GM21423 (cell line): ENCODE measurements at regions not wholly inside any gene's neighbourhood (a gene's known extent, or its start where the extent isn't known, plus 50 kb on each side); places are given as distances from the start of the nearest gene placed in this dataset.
"Not testable (repeated sequence)": the region's sequence is repeated elsewhere in the genome, so short reads cannot be mapped to it uniquely, and the experiment has no call there.

Source experiments
- ATAC-seq: cut with Tn5 transposase; IDR thresholded peaks from one replicate; pipeline ENCODE4 v1.9.1; 2021; ENCODE audit warnings: mild to moderate bottlenecking, moderate library complexity; ENCODE audit not compliant: unreplicated experiment

DNA sequence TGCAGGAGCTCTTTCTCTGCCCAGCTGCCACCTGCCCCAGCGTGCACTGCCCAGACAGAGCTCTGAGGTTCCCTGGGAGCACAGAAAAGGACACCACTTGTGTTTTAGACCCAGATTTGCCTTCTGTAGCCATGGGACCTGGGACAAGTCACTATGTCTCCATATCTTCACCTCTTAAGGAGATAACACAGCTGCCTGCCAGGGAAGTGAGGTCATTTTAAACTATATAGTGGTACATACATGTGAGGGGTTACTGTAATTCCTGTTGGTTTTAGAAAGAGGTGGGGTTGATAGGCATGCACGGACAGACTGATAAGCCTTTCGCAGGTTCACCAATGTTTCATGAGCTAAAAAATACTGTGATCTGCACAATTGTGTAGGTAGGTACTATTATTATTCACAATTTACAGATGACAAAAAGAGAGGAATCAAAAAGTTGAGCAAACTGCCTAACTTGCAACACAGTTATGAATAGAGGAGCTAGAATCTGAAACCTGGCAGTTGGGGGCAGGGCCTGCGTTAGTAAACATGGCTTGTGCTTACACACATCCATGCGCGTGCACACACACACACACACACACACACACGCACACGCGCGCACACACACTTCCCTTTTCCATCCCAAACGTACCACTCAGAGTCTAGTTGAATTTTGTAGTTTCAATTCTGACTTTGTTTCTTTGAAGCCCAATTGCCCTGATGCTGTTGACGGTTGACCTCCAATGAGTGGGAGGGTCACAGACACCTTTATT, 193.6 kb downstream of the FAM43A start:
- no peak for ATAC-seq

DNA sequence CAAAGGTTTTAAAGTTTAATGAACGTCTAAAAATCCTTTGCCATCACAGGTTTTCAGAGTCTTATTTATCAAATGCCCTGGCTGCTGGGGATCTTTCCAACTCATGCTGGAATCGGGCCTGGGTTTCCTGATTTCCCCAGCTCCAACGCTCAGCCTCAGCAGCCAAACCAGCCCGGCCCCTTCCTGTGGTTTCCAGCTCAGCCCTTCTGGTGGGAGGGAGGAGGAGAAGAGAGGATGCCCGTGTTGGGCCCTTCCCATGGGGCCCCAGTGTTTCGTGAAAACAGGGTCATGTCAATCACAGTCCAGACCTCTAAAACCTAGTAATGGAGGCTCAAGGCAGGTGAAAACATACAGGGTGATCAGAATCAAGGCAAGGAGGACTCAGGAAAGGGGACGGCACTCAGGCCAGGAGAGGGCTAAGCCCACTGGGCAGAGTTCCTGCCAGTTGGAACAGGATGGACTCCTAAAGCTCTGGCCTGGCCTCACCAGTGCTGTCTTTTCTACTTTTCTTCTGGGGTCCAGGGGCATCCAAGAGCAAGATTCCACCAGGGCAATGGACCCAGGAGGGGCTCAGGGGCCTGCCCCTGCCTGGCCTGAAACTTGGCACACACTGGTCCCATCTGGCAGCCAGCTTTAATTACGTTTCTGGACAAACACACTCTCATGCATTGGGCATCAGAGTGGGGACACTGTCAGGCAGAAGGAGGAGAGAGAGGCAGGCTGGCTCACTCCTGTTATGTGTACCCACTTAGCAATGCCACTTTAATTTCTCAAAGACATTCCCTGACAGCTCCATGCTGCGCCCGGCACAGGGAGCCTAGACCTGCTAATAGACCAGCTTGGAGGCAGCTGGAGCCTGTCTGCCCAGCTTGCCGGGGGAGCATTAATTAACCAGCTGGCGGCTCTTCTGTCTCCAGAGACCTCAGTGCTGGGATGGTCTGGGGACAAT, 194.6 kb downstream of the FAM43A start:
- no peak for ATAC-seq

DNA sequence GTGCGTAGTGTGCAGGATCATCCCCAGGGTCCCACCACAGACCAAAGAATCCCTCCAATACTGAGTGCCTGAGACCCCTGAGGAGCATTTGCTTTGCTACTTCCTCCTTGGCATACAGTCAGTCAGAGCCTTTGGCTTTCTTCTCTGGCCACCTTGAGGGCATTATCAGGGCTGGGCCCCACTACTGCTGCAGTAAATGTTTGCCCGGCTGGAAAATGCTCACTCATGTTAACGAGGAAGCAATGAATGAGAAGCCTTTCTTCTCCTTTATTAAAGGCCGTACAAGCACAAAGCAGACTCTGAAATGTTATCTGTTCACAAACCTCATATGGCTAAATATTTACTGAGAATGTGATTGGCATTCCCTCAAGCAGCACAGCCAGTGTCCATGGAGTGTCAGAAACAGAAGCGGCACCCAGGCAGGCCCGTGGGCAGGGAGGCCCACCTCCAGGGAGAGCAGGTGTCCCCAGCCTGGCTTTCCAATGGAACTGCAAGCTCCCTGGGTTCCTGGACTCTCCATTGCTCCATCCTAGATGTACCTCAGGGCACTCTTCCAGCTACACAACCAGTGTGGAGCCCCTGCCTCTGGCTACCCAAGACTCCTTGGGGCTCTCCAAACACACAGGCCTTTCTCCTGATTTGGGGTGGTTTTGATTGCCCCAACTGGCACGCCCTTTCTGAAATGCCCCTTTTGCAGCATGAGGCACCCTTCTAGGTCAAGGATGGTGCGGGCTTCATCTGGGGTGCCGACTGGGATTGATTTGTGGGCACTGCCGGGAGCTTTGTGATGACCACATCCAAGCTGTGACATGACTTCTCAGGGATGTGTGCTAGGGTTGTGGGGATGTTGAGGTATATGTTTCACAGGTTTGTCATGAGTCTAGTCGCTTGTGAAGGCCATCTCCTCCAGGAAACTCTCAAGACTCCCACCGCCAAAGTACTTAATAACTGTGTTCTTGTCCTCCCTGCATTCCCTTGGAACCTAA, 195.6 kb downstream of the FAM43A start:
- no peak for ATAC-seq

DNA sequence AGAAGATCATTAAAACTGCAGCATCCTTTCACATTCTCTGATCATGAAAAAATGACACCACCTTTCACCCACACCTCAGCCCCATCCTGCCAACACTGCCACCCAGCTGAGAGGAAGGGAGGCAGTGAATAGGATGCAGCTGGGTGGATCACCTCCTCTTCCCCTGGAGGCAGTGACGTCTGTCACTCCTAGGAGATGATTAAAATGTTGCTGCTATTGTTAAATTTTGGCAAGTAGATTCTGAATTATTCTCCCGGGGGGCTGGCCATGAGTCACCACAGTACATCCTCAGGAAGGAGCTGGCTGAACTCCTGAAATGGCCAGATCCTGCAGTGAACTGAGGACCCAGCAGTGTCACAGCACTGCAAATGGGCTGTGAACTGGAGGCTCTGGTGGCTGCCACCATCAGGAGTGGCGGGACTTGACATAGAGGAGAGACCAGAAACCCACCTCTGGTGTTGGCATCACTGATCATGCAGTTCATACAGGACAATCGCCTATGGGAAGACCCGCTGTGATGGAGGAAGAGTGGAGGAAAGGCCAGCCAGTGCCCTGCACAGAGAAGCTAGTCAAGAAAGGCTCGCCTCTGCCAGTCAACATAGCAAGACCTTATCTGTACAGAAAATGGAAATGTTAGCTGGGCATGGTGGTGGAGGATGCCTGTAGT, 199.1 kb downstream of the FAM43A start:
- ATAC-seq: no peak

DNA sequence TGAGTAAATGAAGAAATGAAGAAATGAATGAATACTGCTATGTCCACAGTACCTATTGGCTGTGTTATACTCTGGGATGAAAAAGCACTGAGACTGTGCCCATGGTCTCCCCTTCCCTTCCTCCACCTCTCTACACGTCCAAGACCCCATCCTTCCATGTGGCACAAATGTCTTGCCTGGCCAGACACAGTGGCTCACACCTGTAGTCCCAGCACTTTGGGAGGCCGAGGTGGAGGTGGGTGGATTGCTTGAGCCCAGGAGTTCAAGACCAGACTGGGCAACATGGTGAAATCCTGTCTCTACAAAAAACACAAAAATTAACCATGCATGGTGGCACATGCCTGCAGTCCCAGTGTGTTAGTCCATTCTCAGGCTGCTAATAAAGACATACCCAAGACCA, 200.1 kb downstream of the FAM43A start:
- no peak for ATAC-seq

DNA sequence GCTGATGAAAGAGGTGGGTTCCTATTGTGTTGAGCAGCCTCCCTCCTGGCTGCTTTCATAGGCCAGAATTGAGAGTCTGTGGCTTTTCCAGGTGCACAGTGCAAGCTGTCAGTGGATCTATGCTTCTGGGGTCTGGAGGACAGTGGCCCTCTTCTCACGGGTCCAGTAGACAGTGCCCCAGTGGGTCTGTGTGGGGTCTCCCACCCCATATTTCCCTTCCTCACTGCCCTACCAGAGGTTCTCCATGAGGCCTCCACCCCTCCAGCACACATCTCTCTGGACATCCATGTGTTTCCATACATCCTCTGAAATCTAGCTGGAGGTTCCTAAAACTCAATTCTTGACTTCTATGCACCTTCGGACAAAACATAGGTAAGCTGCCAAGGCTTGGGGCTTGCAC, 201.2 kb downstream of the FAM43A start:
- ATAC-seq: no peak

DNA sequence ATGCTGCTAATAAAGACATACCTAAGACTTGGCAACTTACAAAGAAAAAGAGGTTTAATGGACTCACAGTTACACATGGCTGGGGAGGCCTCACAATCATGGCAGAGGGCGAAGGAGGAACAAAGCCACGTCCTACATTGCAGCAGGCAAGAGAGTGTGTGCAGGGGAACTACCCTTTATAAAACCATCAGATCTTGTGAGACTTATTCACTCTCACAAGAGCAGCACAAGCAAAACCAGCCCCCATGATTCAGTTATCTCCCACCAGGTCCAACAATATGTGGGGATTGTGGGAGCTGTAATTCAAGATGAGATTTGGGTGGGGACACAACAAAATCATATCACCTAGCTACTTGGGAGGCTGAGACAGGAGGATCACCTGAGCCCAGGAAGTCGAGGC, 202.4 kb downstream of the FAM43A start:
- ATAC-seq: not testable (repeated sequence)

DNA sequence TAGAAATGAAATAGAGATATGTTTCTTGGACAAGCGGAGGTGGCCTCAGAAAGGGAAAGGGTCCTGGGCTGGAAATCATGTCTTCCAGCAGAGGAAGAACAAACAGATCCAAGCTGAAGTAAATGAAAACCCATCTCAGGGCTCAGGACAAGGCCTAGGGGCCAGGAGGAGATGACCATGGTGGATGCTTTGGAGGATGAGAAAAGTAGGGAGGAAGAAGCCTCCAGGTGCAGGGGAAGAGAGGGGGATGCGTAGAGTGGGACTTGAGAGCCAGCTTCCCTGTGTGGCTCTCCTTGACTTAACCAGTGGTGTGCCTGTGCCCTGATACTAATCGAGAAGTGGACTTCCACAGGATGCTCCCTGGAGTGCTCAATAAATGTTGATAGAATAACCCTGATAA, 203.2 kb downstream of the FAM43A start:
- no peak for ATAC-seq

DNA sequence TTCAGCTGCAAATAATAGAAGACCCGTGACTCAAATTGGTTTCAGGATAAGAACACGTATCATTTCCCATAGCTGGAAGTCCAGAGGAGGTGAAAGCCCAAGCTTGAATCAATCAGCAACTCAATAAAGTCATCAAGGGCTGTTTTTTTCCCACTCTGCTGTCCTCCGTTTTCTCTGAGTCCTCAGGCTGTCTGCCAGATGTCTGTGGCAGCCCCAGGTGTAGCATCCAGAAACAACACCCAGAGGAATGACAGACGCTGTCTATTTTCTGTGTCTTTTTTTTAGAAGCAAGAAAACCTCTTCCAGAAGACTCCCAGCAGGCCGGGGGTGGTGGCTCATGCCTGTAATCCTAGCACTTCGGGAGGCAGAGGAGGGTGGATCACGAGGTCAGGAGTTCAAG, 204.4 kb downstream of the FAM43A start:
- no peak for ATAC-seq

DNA sequence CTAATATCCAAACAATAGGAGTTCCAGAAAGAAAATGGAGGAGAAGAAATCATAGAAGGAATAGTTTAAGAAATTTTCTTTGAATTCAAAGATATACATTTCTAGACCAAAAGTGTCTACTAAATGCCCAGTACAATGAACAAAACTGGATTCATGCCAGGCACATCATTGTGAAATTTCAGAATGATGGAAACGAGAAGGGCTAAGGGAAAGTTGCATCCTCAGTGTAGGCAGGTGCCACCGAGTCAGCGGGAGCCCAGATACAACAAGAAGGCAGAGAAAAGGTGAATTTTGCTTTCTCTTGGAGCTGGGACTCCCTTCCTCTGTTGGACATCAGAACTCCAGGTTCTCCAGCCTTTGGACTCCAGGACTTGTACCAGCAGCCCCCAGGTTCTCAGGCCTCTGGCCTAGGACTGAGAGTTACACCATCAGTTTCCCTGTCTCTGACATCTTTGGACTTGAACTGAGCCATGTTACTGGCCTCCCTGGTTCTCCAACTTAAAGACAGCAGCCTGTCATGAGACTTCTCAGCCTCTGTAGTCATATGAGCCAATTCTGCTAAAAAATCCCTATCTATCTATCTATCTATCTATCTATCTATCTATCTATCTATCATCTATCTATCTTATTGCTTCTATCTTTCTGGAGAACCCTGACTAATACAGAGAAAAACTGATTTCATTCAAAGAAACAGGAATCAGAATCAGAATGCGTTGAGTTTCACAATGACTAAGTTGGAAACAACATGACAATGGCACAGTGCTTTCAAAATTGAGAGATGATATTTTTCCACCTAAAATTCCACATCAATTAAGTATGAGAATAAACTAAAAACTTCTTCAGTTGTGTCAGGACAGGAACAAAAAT, 207.7 kb downstream of the FAM43A start:
- no peak for ATAC-seq

DNA sequence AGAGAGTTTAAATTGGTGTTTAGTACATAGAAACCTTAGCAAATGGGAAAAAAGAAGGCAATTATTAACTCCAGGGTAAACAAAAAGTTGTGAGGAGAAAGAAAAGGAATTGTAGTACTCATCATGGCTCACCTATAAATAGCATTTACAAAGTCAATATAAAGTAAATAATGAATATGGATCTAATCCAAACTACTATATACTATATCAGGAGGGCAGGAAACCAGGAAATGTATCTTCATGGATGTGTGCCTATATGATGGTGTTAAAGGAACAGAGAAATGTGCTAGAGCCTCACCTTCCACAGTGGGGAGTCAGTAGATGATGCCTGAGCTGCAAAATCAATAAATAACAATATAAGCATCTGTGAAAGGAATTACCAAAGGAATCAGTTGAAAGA, 208.9 kb downstream of the FAM43A start:
- no peak for ATAC-seq

DNA sequence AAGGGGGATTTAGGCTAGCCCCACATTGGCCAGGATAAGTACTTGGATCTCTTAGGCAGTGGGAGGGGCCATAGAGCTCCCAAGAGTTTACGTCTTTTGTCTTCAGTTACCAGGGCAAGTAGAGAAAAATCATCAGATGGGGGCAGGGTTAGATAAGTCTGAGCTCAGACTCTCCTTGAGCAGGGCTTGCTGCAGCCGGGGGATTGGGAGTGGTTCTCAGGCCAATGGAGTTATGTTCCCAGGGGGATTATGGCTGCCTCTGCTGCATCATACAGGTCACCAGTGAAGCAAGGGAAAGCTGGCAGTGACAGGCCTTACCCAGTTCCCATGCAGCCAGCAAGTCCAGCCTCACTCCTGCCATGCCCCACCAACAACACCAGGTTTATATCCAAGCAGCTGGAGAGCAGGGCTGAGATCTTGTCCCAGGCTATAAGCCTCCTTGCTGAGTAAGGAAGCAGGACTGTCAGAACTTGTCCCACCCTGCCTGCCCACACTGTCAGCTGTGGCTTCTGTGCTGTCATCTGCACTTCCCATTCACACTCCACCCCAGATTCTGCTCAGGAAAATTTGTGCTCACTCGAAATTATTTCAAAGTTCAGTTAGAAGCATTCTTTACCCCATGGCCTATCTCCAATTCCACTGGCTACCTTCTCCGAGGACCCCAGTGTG, 215.3 kb downstream of the FAM43A start:
- ATAC-seq: no peak

DNA sequence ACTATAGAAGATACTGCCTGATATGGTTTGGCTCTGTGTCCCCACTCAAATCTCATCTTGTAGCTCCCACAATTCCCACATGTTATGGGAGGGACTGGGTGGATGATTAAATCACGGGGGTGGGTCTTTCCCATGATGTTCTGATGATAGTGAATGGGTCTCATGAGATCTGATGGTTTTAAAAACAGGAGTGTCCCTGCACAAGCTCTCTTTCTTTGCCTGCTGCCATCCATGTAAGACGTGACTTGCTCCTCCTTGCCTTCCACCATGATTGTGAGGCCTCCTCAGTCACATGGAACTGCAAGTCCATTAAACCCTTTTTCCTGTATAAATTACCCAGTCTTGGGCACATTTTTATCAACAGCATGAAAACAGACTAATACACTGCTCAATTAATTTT, 217.8 kb downstream of the FAM43A start:
- not testable (repeated sequence) for ATAC-seq

DNA sequence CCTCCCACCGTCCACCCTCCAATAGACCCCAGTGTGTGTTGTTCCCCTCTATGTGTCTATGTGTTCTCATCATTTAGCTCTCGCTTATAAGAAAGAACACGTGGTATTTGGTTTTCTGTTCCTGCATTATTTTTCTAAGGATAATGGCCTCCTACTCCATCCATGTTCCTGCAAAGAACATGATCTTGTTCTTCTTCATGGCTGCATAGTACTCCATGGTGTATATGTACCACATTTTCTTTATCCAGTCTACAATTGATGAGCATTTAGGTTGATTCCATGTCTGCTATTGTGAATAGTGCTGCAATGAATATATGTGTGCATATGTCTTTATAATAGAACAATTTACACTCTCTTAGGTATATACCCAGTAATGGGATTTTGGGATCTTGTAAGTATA, 219.3 kb downstream of the FAM43A start:
- not testable (repeated sequence) for ATAC-seq

DNA sequence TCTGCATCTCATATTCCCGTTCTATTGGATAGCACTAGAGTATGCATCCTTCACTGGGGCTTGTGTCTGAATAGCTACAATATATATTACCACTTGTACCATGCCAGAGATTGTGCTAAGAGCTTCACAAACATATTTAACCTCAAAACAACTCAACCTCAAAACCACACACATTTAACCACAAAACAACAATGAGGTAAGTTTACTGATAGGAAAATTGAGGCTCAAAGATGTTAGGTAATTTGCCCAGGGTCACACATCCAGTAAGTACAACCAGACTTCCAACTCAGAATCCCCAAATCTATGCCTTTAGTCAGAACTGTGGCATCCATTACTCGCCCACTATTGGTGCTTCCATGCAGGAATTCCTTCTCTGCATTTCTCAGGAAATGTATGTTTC, 220.0 kb downstream of the FAM43A start:
- ATAC-seq: no peak

DNA sequence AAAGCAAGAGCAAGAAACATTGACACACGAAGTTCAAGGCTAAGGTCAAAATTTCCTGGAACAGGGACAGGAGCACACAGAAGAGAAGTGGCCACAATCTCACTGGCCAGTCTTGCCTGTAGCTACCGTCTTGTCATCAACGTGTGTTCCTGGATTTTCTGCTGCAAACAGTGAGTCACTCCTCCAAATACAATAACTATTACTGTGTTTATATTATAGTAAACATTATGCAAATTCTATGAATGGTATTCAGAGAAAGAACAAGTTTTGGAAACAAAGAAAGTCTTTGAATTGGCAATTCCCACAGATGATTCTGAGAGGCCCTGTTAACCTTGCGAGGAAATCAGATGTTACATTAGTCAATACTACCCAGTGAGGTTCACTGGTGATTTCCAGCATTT, 220.5 kb downstream of the FAM43A start:
- no peak for ATAC-seq

DNA sequence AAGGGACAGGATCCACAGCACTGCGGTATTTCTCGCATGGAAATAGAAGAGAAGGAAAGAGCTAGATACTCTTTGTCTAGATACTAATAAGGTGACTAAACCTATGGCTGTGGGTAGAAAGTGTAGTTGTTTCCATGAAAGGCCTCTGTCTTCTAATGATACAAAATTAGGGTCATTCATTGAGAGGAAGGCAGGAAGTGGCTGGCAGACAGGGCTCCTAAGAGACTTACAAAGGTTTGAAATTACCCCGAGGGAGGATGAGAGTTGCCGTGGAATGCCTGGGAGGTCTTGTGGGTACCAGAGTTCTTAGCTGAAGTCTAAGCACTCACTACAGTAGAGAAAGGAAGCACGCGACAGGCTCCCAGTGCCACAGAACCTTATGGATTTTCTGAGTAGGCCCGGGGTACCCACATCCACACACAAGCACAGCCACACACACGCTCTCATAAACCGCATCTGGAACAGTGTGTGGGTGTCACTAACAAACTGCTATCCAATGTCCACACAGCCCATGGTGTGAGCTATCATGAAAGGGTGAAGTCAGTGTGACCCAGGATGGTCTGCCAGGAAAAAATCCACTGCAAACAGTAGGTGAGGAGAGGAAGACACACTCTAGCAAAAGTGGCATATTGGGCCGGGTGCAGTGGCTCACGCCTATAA, 221.4 kb downstream of the FAM43A start:
- no peak for ATAC-seq

DNA sequence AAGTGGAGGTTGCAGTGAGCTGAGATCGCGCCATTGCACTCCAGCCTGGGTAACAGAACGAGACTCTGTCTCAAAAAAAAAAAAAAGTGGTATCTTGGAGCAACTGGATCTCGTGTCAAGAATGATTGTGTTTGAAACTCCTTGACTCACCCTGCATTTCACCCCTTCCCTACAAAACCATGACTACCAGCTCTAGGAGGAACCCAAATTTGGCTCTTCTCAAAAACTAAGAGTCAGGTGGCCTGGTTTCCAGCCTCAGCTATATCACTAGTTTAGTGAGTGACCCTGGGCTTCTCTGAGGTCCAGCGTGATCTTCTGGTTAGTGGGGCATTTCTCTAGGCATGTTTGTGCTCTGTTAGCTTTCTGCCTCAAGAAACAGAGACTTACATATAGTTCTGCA, 222.1 kb downstream of the FAM43A start:
- ATAC-seq: no peak
